BLaER1 treated with 17β-estradiol and CSF1 and Interleukin-3, amounts not matched to agents 10 nM and 100 nM (cell line): ENCODE measurements at regions not wholly inside any gene's neighbourhood (a gene's known extent, or its start where the extent isn't known, plus 50 kb on each side); places are given as distances from the start of the nearest gene placed in this dataset.
"Not testable (repeated sequence)": the region's sequence is repeated elsewhere in the genome, so short reads cannot be mapped to it uniquely, and the experiment has no call there.

Source experiments
- H3K27ac ChIP-seq, 11 experiments: shearing (Covaris generic); formaldehyde crosslinking; 2 replicates each; pipeline ENCODE4 v1.8.1; 2022
- H3K27me3 ChIP-seq, 11 experiments: shearing (Covaris generic); formaldehyde crosslinking; 2 replicates each; pipeline ENCODE4 v1.8.1; 2022
- H3K36me3 ChIP-seq, 11 experiments: shearing (Covaris generic); formaldehyde crosslinking; 2 replicates each; pipeline ENCODE4 v1.8.1; 2022
- H3K4me1 ChIP-seq, 10 experiments: shearing (Covaris generic); formaldehyde crosslinking; 2 replicates each; pipeline ENCODE4 v1.8.1; 2022
- H3K4me2 ChIP-seq, 11 experiments: shearing (Covaris generic); formaldehyde crosslinking; 2 replicates each; pipeline ENCODE4 v1.8.1; 2022
- H3K4me3 ChIP-seq, 10 experiments: shearing (Covaris generic); formaldehyde crosslinking; 2 replicates each; pipeline ENCODE4 v1.8.1; 2022
- H3K9ac ChIP-seq, 11 experiments: shearing (Covaris generic); formaldehyde crosslinking; 2 replicates each; pipeline ENCODE4 v1.8.1; 2022
- H3K9me3 ChIP-seq, 11 experiments: shearing (Covaris generic); formaldehyde crosslinking; replicated peaks in 1 of 11; 2 replicates each; pipeline ENCODE4 v1.8.1; 2022
- H4K20me1 ChIP-seq, 11 experiments: shearing (Covaris generic); formaldehyde crosslinking; 2 replicates each; pipeline ENCODE4 v1.8.1; 2022
- Cebpa-rat ChIP-seq, 11 experiments: shearing (Covaris generic); IDR thresholded peaks; 2 replicates each; pipeline ENCODE4 v1.8.1; 2022

- H3K9me3 ChIP-seq, result peaks cover 0 to 5% (median 0%) of the 10 kb centered on the region in 11 experiments; a peak in 2 of 22 replicates
Measured at GRCh38 chr5:87579678-87580077, 166.9 kb upstream of the CCNH start.

DNA sequence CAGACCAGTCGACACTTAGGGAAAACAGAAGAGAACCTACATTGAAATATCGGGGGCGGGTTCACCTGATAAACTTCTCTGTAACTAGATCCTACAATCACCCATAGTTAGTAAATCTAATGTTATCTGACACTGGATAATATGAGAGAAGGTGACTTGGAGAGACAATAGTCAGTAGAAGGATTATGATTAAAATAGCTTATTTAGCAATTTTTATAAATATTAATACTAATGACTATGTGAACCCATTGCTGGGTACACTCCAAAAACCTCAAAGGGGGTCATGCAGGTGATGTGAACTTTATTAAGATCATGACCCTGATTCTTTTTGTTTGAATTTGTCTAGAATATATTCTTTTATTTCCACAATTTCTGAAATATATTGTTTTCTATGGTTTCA is 164.1 kb upstream of the CCNH start:
- Histone ChIP-seq H3K27ac (no peak overlapping the region), H3K4me1 (no peaks in the 10 kb centered on the region), H3K9me3 (no peaks in the 10 kb centered on the region), H3K27me3 (no peaks in the 10 kb centered on the region), H3K4me3 (no peak overlapping the region), H3K4me2 (no peak overlapping the region), H4K20me1 (no peaks in the 10 kb centered on the region), H3K36me3 (no peaks in the 10 kb centered on the region), H3K9ac (no peak overlapping the region)
- no peak for TF ChIP-seq Cebpa-rat (IDR thresholded peaks at IDR 0.05)

More at GRCh38 chr5:87579678-87580077, 166.9 kb upstream of the CCNH start:
- no peak for TF ChIP-seq Cebpa-rat (IDR thresholded peaks at IDR 0.05)
- Histone ChIP-seq H3K4me2 (no peak overlapping the region), H3K36me3 (no peaks in the 10 kb centered on the region), H4K20me1 (no peaks in the 10 kb centered on the region), H3K4me3 (no peak overlapping the region), H3K27me3 (no peaks in the 10 kb centered on the region), H3K27ac (no peak overlapping the region), H3K4me1 (no peaks in the 10 kb centered on the region), H3K9ac (no peak overlapping the region)

DNA sequence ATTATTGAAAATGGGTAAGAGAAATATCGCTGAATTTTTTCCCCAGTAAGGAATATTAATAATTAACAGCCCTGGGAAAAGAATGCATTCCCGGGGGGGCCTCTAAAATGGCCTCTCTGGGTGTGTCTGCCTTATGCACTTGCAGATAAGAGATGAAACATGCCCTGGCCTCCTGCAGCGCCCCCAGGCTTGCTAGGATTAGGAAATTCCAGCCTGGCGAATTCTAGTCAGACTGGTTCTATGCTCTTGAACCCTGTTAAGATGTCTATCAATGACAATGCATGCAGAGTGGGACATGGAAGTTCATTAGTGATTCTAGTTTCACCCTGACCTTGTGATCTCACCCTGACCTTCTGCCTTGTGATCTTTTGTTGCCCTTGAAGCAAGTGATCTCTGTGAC is 163.6 kb upstream of the CCNH start:
- H3K4me3 ChIP-seq, H3K9ac ChIP-seq, H3K27ac ChIP-seq, H3K36me3 ChIP-seq, H3K4me2 ChIP-seq, H3K9me3 ChIP-seq, H3K4me1 ChIP-seq, H4K20me1 ChIP-seq, H3K27me3 ChIP-seq: not testable (repeated sequence)

DNA sequence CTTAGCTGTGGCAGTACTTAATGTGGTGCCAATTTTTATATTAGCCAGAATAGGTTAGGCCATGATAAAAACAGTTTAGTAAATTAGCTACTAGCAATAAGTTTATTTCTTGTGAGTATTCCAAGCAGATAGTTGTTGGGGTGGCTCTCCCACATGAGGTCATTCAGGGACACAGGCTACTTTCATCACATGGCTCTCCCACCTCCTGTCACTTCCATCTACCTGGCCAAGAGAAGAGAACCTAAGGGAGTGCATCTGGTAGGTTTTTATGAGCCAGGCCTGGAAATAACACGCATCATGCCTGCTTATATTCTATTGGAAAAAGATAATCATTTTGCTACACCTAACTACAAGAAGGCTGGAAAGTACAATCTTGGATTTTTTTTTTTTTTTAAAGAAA is 161.4 kb upstream of the CCNH start:
- Histone ChIP-seq H3K4me2 (no peak overlapping the region), H3K9ac (no peak overlapping the region), H3K36me3 (no peaks in the 10 kb centered on the region), H3K27me3 (no peaks in the 10 kb centered on the region), H4K20me1 (no peaks in the 10 kb centered on the region), H3K27ac (no peak overlapping the region), H3K4me1 (no peaks in the 10 kb centered on the region), H3K4me3 (no peak overlapping the region), H3K9me3 (no peaks in the 10 kb centered on the region)
- no peak for TF ChIP-seq Cebpa-rat (IDR thresholded peaks at IDR 0.05)

GRCh38 chr5:87572611-87573010 is 159.9 kb upstream of the CCNH start:
- Histone ChIP-seq H3K27me3 (no peaks in the 10 kb centered on the region), H3K9ac (no peak overlapping the region), H4K20me1 (no peaks in the 10 kb centered on the region), H3K4me1 (no peaks in the 10 kb centered on the region), H3K4me3 (no peak overlapping the region), H3K27ac (no peak overlapping the region), H3K9me3 (no peaks in the 10 kb centered on the region), H3K4me2 (no peak overlapping the region), H3K36me3 (no peaks in the 10 kb centered on the region)
- TF ChIP-seq Cebpa-rat (IDR thresholded peaks at IDR 0.05), result no peak

- no peak overlapping the region for H3K9ac ChIP-seq
- H3K27ac ChIP-seq, result no peak overlapping the region
- no peaks in the 10 kb centered on the region for H3K4me1 ChIP-seq
- H3K9me3 ChIP-seq, result no peaks in the 10 kb centered on the region
- H3K4me2 ChIP-seq, result no peak overlapping the region
- no peaks in the 10 kb centered on the region for H3K27me3 ChIP-seq
- H4K20me1 ChIP-seq, result no peaks in the 10 kb centered on the region
- TF ChIP-seq Cebpa-rat (IDR thresholded peaks at IDR 0.05), result no peak
- H3K4me3 ChIP-seq, result no peak overlapping the region
- no peaks in the 10 kb centered on the region for H3K36me3 ChIP-seq
Measured at GRCh38 chr5:87572090-87572489, 159.4 kb upstream of the CCNH start.

- H3K36me3 ChIP-seq, result no peaks in the 10 kb centered on the region
- H4K20me1 ChIP-seq, result no peaks in the 10 kb centered on the region
- no peak overlapping the region for H3K27ac ChIP-seq
- H3K9me3 ChIP-seq, result no peaks in the 10 kb centered on the region
- no peak for TF ChIP-seq Cebpa-rat (IDR thresholded peaks at IDR 0.05)
- no peaks in the 10 kb centered on the region for H3K27me3 ChIP-seq
- no peak overlapping the region for H3K9ac ChIP-seq
- no peaks in the 10 kb centered on the region for H3K4me1 ChIP-seq
- H3K4me3 ChIP-seq, result no peak overlapping the region
- no peak overlapping the region for H3K4me2 ChIP-seq
Measured at GRCh38 chr5:87570366-87570765, 157.6 kb upstream of the CCNH start.

DNA sequence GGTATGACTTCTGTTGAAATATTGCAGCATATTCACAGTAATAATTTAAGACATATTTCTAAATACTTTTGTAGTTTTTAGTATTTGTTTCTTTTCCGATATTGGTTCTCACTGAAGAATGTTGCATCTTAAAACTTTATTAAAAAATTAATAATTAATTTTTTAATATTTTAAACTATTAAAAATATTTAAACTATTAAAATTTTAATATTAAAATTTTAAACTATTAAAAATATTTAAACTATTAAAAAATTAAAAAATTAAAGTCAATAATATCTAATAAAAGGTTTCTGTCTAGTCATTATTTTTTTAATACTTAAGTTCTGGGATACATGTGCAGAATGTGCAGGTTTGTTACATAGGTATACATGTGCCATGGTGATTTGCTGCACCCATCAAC is 149.3 kb upstream of the CCNH start:
- H3K36me3 ChIP-seq, result no peaks in the 10 kb centered on the region
- H3K27me3 ChIP-seq, result no peaks in the 10 kb centered on the region
- TF ChIP-seq Cebpa-rat (IDR thresholded peaks at IDR 0.05), result no peak
- no peaks in the 10 kb centered on the region for H4K20me1 ChIP-seq
- peaks cover 0 to 7% (median 0%) of the 10 kb centered on the region in 11 experiments; a peak in 2 of 22 replicates for H3K9me3 ChIP-seq
- no peak overlapping the region for H3K4me2 ChIP-seq
- H3K27ac ChIP-seq, result no peak overlapping the region
- no peaks in the 10 kb centered on the region for H3K4me1 ChIP-seq
- no peak overlapping the region for H3K4me3 ChIP-seq
- no peak overlapping the region for H3K9ac ChIP-seq

DNA sequence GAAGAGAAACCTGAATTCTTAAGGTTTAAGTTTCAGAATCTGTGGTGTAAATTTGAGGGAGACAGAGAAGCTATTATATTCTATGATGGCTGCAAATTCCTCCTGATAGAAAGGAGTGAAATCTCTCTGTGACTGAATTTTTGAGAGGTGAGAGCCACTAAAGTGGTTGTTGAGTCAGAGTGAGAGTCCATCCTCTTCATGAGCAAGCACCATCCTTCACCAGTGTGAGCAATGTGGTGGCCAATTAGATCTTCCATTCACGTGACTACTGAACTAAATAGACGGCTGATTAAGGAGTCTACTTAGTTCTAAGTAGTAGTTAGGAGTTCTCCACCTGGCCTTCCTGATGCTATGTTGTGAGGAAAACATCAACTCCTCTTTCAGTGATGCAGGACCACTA is 147.8 kb upstream of the CCNH start:
- H3K4me1 ChIP-seq, result no peaks in the 10 kb centered on the region
- no peak overlapping the region for H3K9ac ChIP-seq
- H3K36me3 ChIP-seq, result no peaks in the 10 kb centered on the region
- no peak overlapping the region for H3K4me3 ChIP-seq
- no peak overlapping the region for H3K4me2 ChIP-seq
- TF ChIP-seq Cebpa-rat (IDR thresholded peaks at IDR 0.05), result no peak
- H4K20me1 ChIP-seq, result no peaks in the 10 kb centered on the region
- H3K27me3 ChIP-seq, result no peaks in the 10 kb centered on the region
- peaks cover 0 to 7% (median 0%) of the 10 kb centered on the region in 11 experiments; a peak in 2 of 22 replicates for H3K9me3 ChIP-seq
- no peak overlapping the region for H3K27ac ChIP-seq

DNA sequence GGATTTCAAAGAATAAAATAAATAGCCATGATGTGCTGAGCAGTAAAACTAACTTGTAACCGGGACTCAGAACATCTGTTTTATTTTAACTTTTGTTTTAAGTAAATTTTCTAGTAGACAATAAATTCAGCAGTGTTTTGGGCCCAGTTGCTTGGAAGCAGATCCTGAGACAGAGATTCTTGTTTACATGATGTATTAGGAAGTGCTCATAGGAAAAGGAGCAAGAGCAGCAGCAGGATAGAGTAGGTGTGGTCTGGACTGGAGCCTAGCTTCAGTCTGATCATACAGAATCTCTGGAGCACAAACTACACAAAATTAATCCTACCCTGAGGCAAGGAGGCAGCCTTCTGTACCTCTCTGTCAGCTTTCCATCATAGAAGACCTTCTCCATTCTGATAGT is 139.2 kb upstream of the CCNH start:
- H3K4me2 ChIP-seq, result no peak overlapping the region
- TF ChIP-seq Cebpa-rat (IDR thresholded peaks at IDR 0.05), result no peak
- no peak overlapping the region for H3K4me3 ChIP-seq
- H3K27ac ChIP-seq, result no peak overlapping the region
- H3K4me1 ChIP-seq, result no peaks in the 10 kb centered on the region
- peaks cover 5 to 23% (median 13%) of the 10 kb centered on the region in 11 experiments; a peak in 18 of 22 replicates for H3K9me3 ChIP-seq
- no peaks in the 10 kb centered on the region for H3K27me3 ChIP-seq
- no peak overlapping the region for H3K9ac ChIP-seq
- H3K36me3 ChIP-seq, result no peaks in the 10 kb centered on the region
- H4K20me1 ChIP-seq, result no peaks in the 10 kb centered on the region

DNA sequence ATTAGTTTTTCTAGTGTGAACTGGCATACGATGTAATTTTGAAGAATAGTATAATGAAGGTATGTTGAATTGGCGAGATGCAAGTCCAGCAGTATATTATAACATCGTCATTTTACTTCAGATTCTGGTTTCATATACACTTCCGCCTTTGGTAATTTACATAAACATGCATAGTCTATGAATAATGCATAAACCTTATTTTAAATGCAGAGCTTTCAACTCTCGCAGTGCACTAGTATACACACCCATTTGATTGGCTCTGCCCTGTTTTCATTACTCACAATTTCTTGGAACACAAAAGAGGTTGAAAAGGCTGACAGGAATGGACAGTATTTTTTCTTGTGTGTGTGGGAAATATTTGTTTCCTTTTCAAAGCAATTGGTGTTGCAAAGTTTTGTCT is 128.9 kb upstream of the CCNH start:
- Histone ChIP-seq H3K9me3 (no peaks in the 10 kb centered on the region), H4K20me1 (no peaks in the 10 kb centered on the region), H3K4me2 (no peak overlapping the region), H3K27me3 (no peaks in the 10 kb centered on the region), H3K36me3 (no peaks in the 10 kb centered on the region), H3K27ac (no peak overlapping the region), H3K9ac (no peak overlapping the region), H3K4me1 (no peaks in the 10 kb centered on the region), H3K4me3 (no peak overlapping the region)
- TF ChIP-seq Cebpa-rat (IDR thresholded peaks at IDR 0.05), result no peak
